Liver (tissue), 3 donors: ENCODE measurements at regions not wholly inside any gene's neighbourhood (a gene's known extent, or its start where the extent isn't known, plus 50 kb on each side); places are given as distances from the start of the nearest gene placed in this dataset.

ENCODE experiments used
- CTCF ChIP-seq: fragments of 150-350 bp; IDR thresholded peaks from 2 replicates; pipeline ENCODE4 v1.5.1; 2017; ENCODE audit warnings: improper control_type of control experiment, low read depth, low read length; ENCODE audit not compliant: missing input control
- EGR1 ChIP-seq, 2 donors: IDR thresholded peaks; 2 replicates each; pipeline ENCODE4 v1.6.1; 2016 to 2018; ENCODE audit warnings: antibody characterized with exemption in 2 of 2, low read depth in 2 of 2
- GABPA ChIP-seq, 2 donors: IDR thresholded peaks in 1 of 2; conservative IDR thresholded peaks in 1 of 2; 2 replicates each; pipeline ENCODE4 v1.6.1; 2016; ENCODE audit warnings: antibody characterized with exemption in 2 of 2, mild to moderate bottlenecking in 1 of 2, moderate library complexity in 1 of 2
- HNF4A ChIP-seq, 2 donors: conservative IDR thresholded peaks; 2 replicates each; pipeline ENCODE4 v1.6.1; 2016; ENCODE audit warnings: antibody characterized with exemption in 2 of 2, mild to moderate bottlenecking in 2 of 2
- JUND ChIP-seq, 2 donors: IDR thresholded peaks; 2 replicates each; pipeline ENCODE4 v1.6.1; 2016; ENCODE audit warnings: antibody characterized with exemption in 2 of 2
- MAX ChIP-seq: IDR thresholded peaks from 2 replicates; pipeline ENCODE4 v1.6.1; 2016; ENCODE audit warnings: antibody characterized with exemption
- RAD21 ChIP-seq, 2 donors: IDR thresholded peaks; 2 replicates each; pipeline ENCODE4 v1.6.1; 2016; ENCODE audit warnings: antibody characterized with exemption in 2 of 2, mild to moderate bottlenecking in 2 of 2
- REST ChIP-seq: IDR thresholded peaks from 2 replicates; pipeline ENCODE4 v1.6.1; 2016; ENCODE audit warnings: antibody characterized with exemption, mild to moderate bottlenecking
- RXRA ChIP-seq, 2 donors: IDR thresholded peaks; 2 replicates each; pipeline ENCODE4 v1.6.1; 2017 to 2018; ENCODE audit warnings: antibody characterized with exemption in 2 of 2, mild to moderate bottlenecking in 1 of 2
- SP1 ChIP-seq: IDR thresholded peaks from 2 replicates; pipeline ENCODE4 v1.6.1; 2018; ENCODE audit warnings: antibody characterized with exemption, mild to moderate bottlenecking
- TAF1 ChIP-seq: conservative IDR thresholded peaks from 2 replicates; pipeline ENCODE4 v1.6.1; 2016; ENCODE audit warnings: antibody characterized with exemption, mild to moderate bottlenecking
- YY1 ChIP-seq: IDR thresholded peaks from 2 replicates; pipeline ENCODE4 v1.6.1; 2016; ENCODE audit warnings: antibody characterized with exemption, mild to moderate bottlenecking
- ZBTB33 ChIP-seq: IDR thresholded peaks from 2 replicates; pipeline ENCODE4 v1.6.1; 2016; ENCODE audit warnings: antibody characterized with exemption
- donor health status: healthy.
- donor health status: healthy.

GRCh38 chr2:156038021-156038420 lies 294.5 kb downstream of the NR4A2 start:
- TF ChIP-seq CTCF (no peak), RAD21 (IDR thresholded peaks at IDR 0.05) (no peak), HNF4A (conservative IDR thresholded peaks at IDR 0.05) (no peak), YY1 (no peak), JUND (IDR thresholded peaks at IDR 0.05) (no peak), ZBTB33 (no peak), MAX (no peak), EGR1 (IDR thresholded peaks at IDR 0.05; ENCODE audit: low read depth in 2 of 2) (no peak), TAF1 (no peak), REST (no peak), RXRA (IDR thresholded peaks at IDR 0.05) (no peak), SP1 (no peak), GABPA (IDR thresholded peaks at IDR 0.05 in 1 of 2, conservative IDR thresholded peaks at IDR 0.05 in 1 of 2) (no peak)
